ENCODE measurements at regions not wholly inside any gene's neighbourhood (a gene's known extent, or its start where the extent isn't known, plus 50 kb on each side); places are given as distances from the start of the nearest gene placed in this dataset.

DNA sequence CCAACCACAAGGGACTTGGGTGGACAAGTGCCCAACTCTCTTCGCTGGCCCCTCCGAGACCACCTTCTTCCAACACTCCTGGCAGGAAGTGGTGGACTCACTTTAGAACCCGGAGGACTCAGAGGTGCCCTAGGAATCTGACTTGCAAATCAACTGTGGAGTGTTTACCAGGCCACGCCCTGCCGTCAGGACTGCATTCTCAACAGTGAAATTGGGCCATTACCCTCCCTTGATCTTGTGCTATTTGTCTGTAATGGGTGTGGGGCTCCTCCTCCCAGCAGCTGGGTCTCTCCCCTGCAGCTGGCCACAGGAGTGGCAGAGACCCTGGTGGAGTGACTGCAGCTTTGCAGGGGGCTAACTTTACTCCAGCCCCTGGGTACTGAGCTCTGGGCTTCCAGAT is 212.2 kb upstream of the RPL38 start:
- DNase-seq, result no peak

DNA sequence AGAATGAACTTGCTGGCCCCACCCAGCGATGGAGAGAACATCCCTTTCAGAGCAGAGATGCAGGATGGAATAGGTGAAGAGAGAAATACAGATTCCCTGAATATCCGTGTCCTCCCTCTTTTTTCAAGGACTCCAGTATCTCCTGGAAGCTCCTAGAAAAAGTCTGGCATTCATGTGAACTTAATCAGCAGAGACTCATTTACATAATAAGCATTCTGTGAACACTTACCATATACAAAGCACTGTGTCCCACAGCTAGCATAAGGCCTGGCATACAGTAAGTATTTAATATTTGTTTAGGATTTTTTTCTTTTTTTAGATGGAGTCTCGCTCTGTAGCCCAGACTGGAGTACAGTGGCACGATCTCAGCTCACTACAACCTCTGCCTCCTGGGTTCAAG is 208.5 kb upstream of the RPL38 start:
- DNase-seq, result no peak

DNA sequence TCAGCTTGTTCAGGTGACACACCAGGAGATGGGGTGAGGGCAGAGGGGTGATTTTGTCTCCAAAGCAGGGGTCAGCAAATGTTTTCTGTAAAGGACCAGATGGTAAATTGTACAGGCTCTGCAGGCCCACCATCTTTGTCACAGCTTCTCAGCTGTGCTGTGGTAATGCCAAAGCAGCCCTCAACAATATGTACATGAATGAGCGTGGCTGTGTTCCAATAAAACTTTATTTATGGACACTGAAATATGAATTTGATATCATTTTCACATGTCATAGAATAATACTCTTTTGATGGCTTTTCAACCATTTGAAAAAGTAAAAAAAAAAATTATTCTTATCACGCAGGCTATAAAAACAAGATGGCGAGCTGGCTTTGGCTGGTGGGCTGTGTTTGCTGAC is 206.4 kb upstream of the RPL38 start:
- no peak for DNase-seq

DNA sequence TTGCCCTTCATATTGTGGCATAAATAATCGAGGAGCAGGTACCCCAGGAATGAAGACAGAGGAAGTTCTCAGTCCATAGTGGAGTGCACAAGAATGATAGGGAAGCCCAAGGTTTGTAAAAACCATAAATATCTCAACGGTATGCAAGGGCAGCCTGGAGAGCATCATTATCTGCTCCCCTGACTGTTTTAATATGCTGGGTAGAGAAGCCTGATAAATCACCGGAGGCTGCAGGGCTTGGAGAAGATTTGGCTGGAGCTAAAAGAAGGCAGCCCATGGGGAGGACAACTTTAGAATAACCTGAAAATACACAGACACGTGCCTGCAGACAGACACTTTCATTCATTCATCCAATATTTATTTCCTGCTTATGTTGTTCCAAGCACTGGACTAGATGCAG is 205.2 kb upstream of the RPL38 start:
- no peak for DNase-seq

DNA sequence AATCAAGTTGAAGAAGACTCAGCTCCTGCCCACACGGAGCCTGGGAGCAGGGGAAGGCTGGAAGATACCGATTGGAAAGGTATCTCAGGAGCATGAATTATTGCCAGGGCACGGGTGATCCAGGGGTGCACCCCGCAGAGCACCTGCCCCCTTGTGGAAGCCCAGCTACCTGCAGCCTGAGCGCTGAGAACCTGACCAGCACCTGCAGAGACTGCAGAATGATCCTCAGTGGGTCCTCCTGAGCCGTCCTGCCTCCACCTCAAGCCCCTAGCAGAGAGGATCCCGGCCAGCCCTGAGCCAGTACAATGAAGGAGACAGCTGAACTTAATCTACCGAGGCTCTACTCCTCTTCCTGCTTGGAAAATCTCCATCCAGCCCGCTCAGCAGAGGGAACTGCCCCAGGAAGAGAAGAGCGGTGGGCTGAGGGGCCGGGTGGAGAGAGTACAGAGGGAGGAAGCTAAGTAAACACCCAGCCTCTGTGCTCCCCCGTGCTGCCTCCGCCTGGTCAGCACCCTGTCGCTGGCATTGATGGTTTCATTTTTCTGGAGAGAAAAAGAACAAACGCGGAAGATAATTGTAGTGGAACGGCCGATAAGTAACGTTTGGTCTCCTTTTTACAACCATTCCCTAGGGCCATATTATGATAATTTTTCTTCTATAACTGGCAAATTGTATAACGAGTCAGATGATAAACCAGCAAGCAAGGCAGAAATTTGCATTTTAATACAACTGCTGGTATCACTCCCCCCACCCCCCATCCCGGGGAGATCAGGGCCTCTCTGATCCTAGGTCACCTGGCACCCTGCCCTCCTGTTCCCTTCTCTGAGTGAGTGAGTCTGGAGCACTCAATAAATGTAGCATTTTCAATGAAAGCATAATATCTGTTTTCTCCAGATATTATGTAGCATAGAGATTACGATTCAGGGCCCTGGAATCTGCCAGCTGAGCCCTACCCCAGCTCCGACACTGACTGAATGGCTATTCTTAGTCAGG is 204.5 kb upstream of the RPL38 start:
- no peak for DNase-seq

DNA sequence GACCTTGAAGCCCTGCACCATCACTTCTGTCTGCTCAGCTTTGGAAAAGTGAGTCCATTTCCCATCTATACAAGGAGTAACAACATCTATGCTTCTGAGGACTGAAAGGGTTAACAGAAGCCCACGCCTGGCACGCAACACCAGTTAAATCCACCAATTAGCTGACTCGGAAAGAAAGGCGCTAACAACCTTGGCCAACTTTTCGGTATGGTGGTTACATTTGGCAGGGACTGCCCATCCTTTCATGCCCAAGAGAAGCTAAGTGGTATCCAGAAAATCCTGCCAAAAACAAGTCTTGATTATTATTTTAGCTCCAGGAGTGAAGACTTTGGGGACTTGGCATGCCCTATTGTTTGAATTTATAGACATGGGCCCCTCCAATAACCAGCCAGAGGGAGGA is 202.3 kb upstream of the RPL38 start:
- peak; percentile 84 to 93 for DNase-seq

DNA sequence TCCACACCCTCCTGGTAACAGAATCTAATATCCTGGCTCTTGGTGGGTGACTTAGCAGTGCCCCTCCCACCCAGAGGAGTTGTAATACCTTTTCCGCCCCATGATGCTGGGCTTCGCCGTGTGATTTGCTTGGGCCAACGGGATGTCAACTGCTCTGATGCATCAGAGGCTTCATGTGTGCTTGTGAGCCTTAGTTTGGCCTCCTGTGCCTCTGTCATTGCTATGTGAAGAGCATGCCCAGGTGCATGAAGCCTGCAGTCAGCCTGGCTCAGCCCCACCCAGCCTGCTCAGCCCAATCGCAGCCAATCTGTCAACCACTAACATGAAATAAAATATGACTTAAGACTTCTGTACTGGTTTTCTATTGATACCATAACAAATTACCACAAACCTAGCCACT is 201.2 kb upstream of the RPL38 start:
- no peak for DNase-seq

DNA sequence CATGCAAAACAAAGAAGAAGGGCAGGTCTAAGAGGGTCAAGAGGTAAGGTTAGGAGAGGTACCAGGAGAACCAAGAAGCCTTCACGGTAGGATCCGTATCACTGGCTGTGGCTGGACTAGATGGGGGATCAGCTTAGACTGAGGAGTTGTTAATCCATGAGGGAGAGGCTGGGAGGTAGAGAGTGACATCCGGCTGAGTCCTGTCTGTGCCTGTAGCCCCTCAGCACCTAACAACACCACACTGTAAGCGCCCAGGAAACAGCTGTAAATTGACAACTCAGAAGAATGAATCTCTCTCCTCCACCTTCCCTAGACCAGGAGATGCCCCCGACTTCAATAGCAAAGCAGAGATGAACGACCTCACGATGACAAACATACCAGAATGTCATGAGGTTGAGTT is 199.4 kb upstream of the RPL38 start:
- no peak for DNase-seq

DNA sequence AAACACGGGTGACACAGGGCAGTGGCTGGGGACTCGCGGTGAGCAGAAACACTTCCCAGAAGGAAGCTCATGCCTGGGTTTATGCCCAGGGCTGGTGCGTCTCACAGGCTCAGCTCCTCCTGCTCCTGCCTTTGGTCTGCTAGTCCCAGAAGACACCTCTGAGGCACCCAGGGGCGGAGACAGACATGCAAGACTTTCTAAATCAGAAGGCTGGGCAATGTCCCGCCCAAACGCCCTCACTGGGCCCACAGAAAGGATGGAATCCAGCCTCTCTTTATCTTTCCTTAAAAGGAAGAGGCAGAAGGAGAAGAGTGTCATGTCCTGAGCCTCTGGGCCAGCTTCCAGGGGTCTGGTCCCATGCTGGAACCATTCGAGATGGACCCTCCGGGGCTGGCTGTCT is 197.7 kb upstream of the RPL38 start:
- DNase-seq, result no peak

DNA sequence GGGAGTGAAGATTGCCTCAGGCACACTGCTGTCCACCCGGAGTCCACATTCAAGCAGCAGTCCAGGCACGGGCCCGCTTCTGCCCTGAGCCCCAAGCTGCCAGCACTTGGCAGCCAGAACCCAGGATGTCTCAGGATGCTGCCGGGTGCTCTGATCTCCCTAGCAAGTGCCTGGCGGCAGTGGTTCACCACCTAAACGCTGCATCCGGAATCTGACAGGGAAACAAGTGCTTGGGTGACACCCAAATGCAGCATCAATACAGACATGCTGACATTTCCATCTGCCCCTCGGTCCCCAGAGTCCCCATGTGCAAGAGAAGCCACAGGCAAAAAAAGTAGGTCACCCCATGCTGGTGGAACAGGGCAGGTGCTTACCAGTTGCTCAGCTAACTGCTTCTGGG is 197.1 kb upstream of the RPL38 start:
- peak in 1 of 2 experiments; percentile 31 for DNase-seq

DNA sequence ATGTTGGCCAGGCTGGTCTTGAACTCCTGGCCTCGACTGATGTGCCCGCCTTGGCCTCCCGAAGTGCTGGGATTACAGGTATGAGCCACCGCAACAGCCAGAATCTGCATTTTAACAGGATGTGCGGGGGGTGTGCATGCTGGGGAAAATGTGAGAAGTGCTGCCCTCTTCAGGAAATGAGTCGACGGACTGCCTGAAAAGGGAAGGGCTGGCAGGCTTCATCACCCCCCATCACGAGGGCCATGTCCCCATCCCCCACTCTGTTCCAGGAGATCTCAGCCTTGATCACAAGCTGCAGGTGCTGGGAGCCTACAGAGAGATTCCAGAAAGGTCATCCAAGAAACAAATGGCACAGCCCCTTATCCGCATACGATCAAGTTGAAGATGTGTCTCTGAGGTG is 195.3 kb upstream of the RPL38 start:
- DNase-seq, result no peak

DNA sequence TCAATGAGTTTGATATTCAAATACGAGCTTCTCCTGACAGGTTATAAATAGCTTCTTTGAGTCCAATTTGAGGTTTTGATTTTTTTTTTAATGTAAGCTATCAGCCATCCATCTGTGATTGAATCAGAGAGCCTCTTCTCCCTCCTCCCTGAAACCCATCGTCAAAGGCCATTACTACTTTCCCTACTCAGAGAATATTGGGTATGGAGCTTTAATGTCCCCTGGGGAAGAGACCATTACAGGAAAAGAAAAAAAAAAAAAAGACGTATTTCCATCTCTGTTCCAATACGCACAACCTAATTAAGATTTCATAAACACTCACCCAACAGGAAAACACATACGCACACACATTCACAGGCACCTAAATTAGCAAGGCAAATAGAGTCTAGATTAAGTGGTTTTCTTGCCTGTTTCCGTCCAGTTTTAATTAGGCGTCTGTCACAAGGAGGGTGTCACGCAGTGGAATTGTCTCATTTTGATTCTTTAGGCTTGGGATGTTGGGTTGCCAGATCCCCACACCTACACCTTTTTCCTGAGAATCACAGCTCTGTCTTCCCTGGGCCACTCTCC is 194.3 kb upstream of the RPL38 start:
- DNase-seq, result no peak

DNA sequence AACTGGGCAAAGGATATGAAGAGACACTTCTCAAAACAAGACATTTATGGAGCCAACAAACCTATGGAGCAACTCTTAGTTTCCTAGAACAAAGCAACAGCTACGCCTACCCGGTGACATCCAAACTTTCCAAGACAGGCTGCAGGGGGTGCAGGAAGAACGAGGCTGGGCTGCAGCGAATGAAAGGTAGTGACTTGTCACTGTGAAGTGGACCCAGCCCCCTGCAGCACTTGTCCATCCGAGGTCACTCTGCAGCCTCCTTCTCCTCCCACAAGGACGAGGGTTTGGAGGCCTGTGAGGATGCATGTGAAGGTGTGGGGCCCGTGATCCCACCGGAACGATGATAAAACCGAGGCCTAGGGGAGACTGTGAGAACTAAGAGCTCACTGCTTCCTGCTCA is 192.6 kb upstream of the RPL38 start:
- no peak for DNase-seq

DNA sequence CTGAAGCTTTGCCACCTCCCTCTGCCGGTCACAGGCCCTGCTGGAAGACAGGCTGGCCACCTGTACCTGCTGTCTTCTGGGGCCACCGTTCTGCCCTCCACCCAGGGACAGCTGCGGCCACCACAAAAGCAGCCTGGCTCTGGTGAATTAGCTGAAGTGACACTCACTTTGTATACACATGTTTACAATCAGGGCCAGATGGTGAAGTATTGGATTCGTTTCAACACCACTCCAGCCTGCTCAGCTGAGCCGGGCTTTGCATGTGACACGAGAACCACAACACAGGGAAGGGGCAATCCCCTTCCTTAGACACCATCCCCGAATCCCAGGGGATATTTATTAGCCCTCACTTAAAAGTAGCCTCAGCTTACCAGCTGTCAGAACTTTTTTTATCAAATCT is 191.5 kb upstream of the RPL38 start:
- peak; percentile 18 to 72 for DNase-seq

DNA sequence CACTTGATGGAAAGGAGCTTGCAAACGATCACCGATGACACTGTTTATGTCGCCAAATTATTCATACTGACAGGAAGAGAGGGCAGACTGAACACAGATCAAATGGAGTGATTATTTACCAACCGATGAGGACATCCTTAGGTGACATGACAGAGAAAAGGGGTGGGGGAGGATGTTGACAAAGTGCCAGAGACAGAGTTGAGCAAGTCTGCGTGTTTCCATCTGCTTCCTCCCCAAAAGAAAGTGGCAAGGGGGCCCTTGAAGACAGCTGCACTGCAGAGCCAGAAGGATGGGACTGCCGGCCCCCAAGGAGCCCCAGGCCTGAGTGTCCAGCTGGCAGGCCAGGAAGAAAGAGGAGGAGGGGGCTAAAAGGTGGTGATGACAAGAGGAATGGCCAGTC is 191.0 kb upstream of the RPL38 start:
- DNase-seq, result peak in 1 of 2 experiments; percentile 14

DNA sequence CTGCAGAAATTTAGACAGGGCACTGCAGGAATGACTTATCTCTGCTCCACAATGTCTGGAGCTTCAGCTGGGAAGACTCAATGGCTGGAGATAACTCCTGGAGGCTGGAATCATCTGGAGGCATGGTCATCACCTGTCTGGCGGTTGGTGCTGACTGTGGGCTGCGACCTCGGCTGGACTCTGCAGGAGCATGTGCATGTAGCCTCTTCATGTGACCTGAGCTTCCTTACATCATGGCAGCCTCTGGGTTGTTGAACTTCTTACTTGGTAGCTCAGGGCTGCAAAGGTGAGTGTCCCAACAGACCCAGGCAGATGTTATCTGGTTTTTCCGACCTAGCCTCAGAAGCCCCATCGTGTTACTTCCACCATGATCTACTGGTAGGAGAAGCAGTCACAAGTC is 188.2 kb upstream of the RPL38 start:
- no peak for DNase-seq

DNA sequence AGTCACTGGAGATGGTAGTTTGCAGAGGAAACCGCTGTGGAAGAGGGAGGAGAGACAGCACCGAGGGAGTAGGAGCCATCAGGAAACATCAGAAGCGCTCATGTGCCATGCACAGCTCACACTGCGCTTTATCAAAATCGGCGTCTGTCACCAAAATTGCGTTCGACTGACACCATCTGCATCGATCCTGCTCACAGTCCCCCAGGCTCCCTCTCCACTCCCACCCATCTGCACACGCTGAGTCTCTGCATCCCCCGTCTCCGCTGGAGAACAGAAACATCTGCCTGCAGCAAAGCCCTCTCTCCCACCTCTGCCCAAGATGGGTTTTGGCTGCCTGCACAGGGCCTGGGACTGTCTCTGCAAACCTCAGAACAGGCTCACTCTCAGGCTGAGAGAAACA is 187.5 kb upstream of the RPL38 start:
- DNase-seq, result no peak

DNA sequence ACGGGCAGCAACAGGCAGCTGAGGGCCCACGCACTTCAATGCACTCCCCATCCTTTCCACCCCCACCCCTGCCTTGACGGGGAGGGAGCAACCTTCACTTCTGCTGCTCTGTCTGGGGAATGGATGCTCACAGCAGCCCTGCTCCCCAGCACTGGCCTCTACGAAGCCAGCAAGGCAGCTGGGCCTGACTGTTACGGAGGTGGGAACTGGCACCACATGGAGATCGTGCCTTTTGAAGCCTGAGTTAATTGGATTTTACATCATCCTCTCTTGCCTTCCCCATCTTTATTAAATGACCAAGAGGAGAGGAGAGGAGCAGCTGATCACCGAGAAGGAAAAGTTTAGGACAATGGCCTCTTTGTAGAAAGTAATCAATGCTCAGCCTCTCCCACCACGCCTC is 187.0 kb upstream of the RPL38 start:
- DNase-seq, result no peak

DNA sequence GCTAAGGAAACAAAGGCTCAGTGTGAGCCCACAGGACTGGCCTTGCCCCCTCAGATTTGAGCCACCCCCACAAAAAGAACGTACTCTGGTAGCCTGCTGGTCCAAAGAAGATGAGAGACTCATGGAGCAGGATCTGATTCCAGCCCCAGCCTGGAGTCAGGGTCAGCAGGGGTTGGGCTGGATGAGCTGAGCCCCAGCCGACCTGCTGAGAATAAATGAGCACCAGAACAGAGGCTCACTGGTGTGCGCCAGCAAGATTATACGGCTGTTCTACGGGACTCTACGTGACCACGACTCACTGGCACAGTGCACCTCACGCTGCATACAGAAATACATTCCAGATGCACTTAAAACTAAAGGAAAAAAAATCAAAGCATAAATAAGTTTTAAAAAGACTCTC is 186.0 kb upstream of the RPL38 start:
- no peak for DNase-seq

DNA sequence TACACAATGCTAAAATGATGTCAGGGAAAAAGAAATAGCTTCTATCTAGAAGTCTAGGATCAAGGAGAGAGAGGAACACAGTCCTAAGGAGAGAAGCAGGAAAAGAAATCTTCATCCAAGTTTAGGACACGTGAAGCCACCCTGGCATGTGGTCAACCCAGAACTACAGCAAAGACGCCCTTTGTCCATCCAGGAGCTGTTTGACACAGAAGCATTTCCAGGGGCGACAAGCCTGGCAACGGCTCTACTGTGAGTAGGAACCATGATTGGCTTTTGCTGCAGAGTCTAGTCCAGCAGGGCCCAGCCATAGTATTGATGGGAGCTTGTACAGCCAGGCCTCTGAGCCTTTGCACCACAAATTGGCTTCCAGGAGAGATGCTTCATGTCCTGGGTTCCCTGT is 185.4 kb upstream of the RPL38 start:
- DNase-seq, result no peak

DNA sequence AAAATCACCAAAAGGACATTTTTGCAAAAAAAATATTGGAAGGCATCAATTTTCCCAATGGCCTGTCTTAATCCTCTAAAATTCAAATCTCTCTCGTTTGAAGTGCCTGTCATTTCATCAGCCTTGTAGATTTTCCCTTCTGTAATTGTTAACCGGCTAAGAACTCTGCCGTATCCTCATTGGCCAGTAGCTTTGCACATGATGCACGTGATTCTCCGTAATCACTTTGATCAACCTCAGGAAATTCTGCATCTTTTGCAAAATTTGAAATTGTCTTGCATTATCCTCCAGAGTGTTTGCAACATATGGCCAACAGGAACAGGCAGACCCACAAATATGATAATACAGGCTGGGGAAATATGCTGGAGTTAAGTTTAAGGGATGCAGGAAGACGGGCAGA is 184.2 kb upstream of the RPL38 start:
- no peak for DNase-seq

DNA sequence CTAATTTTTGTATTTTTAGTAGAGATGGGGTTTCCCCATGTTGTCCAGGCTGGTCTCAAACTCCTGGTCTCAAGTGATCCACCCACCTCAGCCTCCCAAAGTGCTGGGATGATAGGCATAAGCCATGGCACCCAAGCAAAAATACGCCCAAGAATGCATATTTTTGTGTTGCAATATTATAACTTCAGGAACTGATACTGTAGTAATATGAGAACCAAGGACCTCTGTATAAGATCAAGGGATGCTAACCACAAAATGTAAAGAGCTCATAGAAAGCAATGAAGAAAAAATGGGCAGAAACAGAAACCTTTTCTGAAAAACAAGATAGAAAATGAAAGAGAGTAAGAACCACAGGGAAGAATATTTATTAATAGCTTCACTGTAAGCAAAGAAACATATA is 183.6 kb upstream of the RPL38 start:
- DNase-seq, result no peak

DNA sequence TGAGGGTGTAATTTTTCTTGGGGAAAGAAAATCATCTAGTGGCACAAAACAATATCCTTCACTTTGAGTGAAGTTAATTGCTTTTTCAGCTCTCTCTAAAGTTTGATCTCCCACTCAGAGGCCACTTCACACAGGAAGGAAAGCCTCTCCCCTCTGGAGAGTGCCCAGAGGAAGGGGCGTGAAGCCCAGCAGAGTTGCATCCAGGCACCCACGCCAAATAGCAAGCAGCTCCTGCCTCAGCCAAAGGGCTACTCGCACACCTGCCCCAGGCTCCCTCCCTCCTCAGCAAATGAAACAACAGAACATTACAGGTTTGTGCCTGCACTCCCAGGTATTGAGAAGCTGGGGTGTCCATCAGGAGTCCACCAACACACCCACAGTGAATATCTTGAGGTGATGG is 183.0 kb upstream of the RPL38 start:
- no peak for DNase-seq

DNA sequence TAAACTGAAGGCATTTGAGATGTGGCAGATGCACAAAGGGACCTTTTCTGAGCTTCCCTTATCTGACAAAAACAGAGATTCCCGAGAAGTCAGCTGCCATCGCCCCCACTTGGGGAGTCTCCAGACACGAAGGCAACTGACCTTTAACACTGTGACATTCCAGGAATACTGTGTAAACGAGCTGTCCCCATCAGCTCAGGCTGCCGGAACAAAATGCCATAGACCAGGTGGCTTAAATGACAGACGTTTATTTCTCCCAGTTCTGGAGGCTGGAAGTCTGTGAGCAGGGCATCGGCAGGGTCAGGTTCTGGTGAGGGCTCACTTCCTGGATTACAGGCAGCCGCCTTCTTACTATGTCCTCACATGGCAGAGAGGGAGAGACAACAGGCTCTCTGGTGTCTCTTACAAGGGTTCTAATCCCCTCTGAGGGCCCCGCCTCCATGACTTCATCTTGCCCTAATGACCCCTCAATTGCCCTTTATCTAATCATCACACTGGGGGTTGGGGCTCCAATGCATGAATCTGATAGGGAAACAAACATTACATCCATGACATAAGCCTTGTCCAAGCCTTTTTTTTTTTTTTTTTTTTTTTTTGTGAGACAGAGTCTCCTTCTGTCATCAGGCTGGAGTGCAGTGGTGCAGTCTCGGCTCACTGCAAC is 178.5 kb upstream of the RPL38 start:
- DNase-seq, result no peak

All from NCI-H446 (cell line).